ENCODE measurements at regions not wholly inside any gene's neighbourhood (a gene's known extent, or its start where the extent isn't known, plus 50 kb on each side); places are given as distances from the start of the nearest gene placed in this dataset.

- ChIA-PET CTCF (no interaction called here), POLR2A (no interaction called here)
- Histone ChIP-seq H3K27ac (ENCODE audit: extremely low read depth, low read depth, low read length) (no peak overlapping the region), H3K36me3 (ENCODE audit: control insufficient read depth in 2 of 2, insufficient read depth in 1 of 2, low read length in 2 of 2) (no peaks in the 10 kb centered on the region), H3K4me3 (ENCODE audit: low read depth, low read length) (no peak overlapping the region), H3K4me1 (ENCODE audit: control insufficient read depth, insufficient read depth, low read length) (no peaks in the 10 kb centered on the region; the same call in 1 of the 2 replicates), H3K9me3 (ENCODE audit: control insufficient read depth, insufficient read depth, low read depth, low read length) (no peaks in the 10 kb centered on the region)
- TF ChIP-seq KLF17 (tag by site-specific recombination; IDR thresholded peaks at IDR 0.05) (no peak), ZNF140 (tag by site-specific recombination; IDR thresholded peaks at IDR 0.05) (no peak), ZNF670 (tag by site-specific recombination; IDR thresholded peaks at IDR 0.05; ENCODE audit: low read depth) (no peak), SCRT1 (tag by site-specific recombination; IDR thresholded peaks at IDR 0.05; ENCODE audit: borderline replicate concordance) (no peak), ZNF423 (tag by site-specific recombination; IDR thresholded peaks at IDR 0.05) (no peak), ZNF24 (tag by site-specific recombination; IDR thresholded peaks at IDR 0.05) (no peak), ZNF394 (tag by site-specific recombination; IDR thresholded peaks at IDR 0.05; ENCODE audit: borderline replicate concordance) (no peak), ZNF175 (tag by site-specific recombination; IDR thresholded peaks at IDR 0.05) (no peak), ZNF132 (tag by site-specific recombination; IDR thresholded peaks at IDR 0.05; ENCODE audit: borderline replicate concordance) (no peak), ZNF639 (tag by site-specific recombination; IDR thresholded peaks at IDR 0.05) (no peak), ZNF707 (tag by site-specific recombination; IDR thresholded peaks at IDR 0.05) (no peak)
Measured at GRCh38 chr2:55811048-55811447, 112.5 kb downstream of the EFEMP1 start.

- TF ChIP-seq ZNF792 (tag by site-specific recombination; IDR thresholded peaks at IDR 0.05) (no peak), ZNF692 (tag by site-specific recombination; IDR thresholded peaks at IDR 0.05) (no peak), ZSCAN23 (tag by site-specific recombination; IDR thresholded peaks at IDR 0.05) (no peak), ZNF830 (tag by site-specific recombination; IDR thresholded peaks at IDR 0.05; ENCODE audit: low read depth) (no peak), ZNF548 (tag by site-specific recombination; IDR thresholded peaks at IDR 0.05) (no peak), ZNF623 (tag by site-specific recombination; IDR thresholded peaks at IDR 0.05) (no peak), ZNF529 (tag by site-specific recombination; IDR thresholded peaks at IDR 0.05; ENCODE audit: insufficient replicate concordance) (no peak), ZNF394 (tag by site-specific recombination; IDR thresholded peaks at IDR 0.05; ENCODE audit: borderline replicate concordance) (no peak), PRDM10 (tag by site-specific recombination; IDR thresholded peaks at IDR 0.05) (no peak), SP2 (tag by site-specific recombination; IDR thresholded peaks at IDR 0.05) (no peak)
- Histone ChIP-seq H3K27ac (ENCODE audit: extremely low read depth, low read depth, low read length) (no peak overlapping the region), H3K36me3 (ENCODE audit: control insufficient read depth in 2 of 2, insufficient read depth in 1 of 2, low read length in 2 of 2) (no peaks in the 10 kb centered on the region), H3K4me1 (ENCODE audit: control insufficient read depth, insufficient read depth, low read length) (no peaks in the 10 kb centered on the region; the same call in 1 of the 2 replicates), H3K9me3 (ENCODE audit: control insufficient read depth, insufficient read depth, low read depth, low read length) (no peaks in the 10 kb centered on the region), H3K4me3 (ENCODE audit: low read depth, low read length) (no peak overlapping the region)
- CTCF ChIA-PET: no interaction called here
- POLR2A ChIA-PET: no interaction called here
Measured at GRCh38 chr2:55810622-55811020, 113.0 kb downstream of the EFEMP1 start.

Data from HEK293 (cell line).